ENCODE measurements at regions not wholly inside any gene's neighbourhood (a gene's known extent, or its start where the extent isn't known, plus 50 kb on each side); places are given as distances from the start of the nearest gene placed in this dataset.

DNA sequence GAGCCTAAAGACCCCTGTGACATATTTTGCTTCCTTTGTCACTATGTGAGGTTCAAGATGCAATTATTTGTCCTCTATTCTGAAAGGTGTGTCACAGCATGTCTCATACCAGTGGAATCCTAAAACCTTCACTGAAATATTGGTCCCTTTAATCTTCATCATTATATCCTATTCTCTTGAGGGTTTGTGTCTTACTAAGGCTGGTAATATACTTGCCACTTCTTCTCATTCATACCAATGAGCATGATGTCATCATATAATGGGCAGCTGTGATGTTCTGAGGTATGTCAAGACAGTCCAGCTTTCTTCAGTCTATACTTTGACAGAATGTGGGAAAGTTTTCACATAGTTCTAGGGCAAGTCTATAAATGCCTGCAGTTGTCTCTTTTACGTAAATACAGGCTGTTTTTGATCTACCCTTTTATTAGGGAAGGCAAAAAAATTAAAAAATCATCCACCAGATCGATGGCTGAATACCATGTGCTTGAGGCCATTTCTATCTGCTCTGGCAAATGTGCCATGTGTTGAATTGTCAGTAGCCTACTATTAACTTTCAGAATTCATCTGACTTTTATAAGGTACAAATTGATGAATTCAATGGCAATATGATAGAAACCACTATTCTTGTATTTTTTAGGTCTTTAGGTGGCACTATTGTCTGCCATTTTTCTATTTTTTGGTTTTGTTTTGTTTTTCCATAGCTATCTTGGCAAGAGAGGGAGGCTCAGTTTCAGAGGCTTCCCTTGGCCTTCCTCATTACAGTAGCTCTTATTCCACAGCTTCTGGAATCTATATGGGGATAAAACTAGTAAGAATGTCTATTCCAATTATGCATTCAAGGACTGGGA lies 209.0 kb downstream of the PPARGC1A start:
- no peak for DNase-seq (ENCODE audit: low spot score)
- Histone ChIP-seq H3K4me3 (no peak overlapping the region), H3K27ac (no peak overlapping the region)
- TF ChIP-seq CTCF (IDR thresholded peaks at IDR 0.05) = no peak

GRCh38 chr4:23674694-23675093 lies 215.2 kb downstream of the PPARGC1A start:
- Histone ChIP-seq H3K4me3 (no peak overlapping the region), H3K27ac (no peak overlapping the region)
- DNase-seq (ENCODE audit: low spot score) = no peak
- no peak for TF ChIP-seq CTCF (IDR thresholded peaks at IDR 0.05)

GRCh38 chr4:23667659-23668058 lies 222.2 kb downstream of the PPARGC1A start:
- TF ChIP-seq CTCF (IDR thresholded peaks at IDR 0.05) = no peak
- DNase-seq (ENCODE audit: low spot score) = no peak
- no peak overlapping the region for H3K27ac ChIP-seq
- H3K4me3 ChIP-seq = no peak overlapping the region

GRCh38 chr4:23660865-23661264 lies 229.0 kb downstream of the PPARGC1A start:
- H3K4me3 ChIP-seq = no peak overlapping the region
- DNase-seq (ENCODE audit: low spot score) = no peak
- no peak overlapping the region for H3K27ac ChIP-seq
- TF ChIP-seq CTCF (IDR thresholded peaks at IDR 0.05) = no peak

- TF ChIP-seq CTCF (IDR thresholded peaks at IDR 0.05) = no peak
- Histone ChIP-seq H3K4me3 (no peak overlapping the region), H3K27ac (no peak overlapping the region)
- DNase-seq (ENCODE audit: low spot score) = no peak
Observed at GRCh38 chr4:23654791-23655190, 235.1 kb downstream of the PPARGC1A start.

GRCh38 chr4:23648854-23649596 lies 240.8 kb downstream of the PPARGC1A start:
- TF ChIP-seq CTCF (IDR thresholded peaks at IDR 0.05) = no peak
- Histone ChIP-seq H3K4me3 (no peak overlapping the region), H3K27ac (no peak overlapping the region)
- no peak for DNase-seq (ENCODE audit: low spot score)

Measured in coronary artery (tissue), 2 donors.